ENCODE measurements at regions not wholly inside any gene's neighbourhood (a gene's known extent, or its start where the extent isn't known, plus 50 kb on each side); places are given as distances from the start of the nearest gene placed in this dataset.

- 100% methylated on average over 1 of the region's 1 CpG for WGBS
- Histone ChIP-seq H3K36me3 (ENCODE audit: control insufficient read depth in 4 of 4, insufficient read depth in 3 of 4, low read depth in 1 of 4, low read length in 3 of 4) (no peaks in the 10 kb centered on the region), H3K27me3 (ENCODE audit: control insufficient read depth in 4 of 4, insufficient read depth in 4 of 4, low read length in 3 of 4) (no peaks in the 10 kb centered on the region), H3K27ac (ENCODE audit: low read depth in 1 of 2, low read length in 2 of 2) (no peak overlapping the region), H3K9me3 (ENCODE audit: control insufficient read depth in 4 of 4, low read length in 3 of 4) (peaks cover 0 to 2% (median 0%) of the 10 kb centered on the region in 4 donors), H3K9ac (ENCODE audit: low read depth in 1 of 2, low read length in 2 of 2) (no peak overlapping the region), H3K4me3 (ENCODE audit: low read depth in 1 of 3, low read length in 3 of 3) (no peak overlapping the region), H3K4me1 (ENCODE audit: control insufficient read depth in 4 of 4, insufficient read depth in 4 of 4, low read length in 3 of 4) (peaks cover 0 to 4% (median 2%) of the 10 kb centered on the region in 4 donors)
- TF ChIP-seq YY1 (IDR thresholded peaks at IDR 0.05) (no peak), RXRA (IDR thresholded peaks at IDR 0.05) (no peak), HNF4A (conservative IDR thresholded peaks at IDR 0.05) (no peak), REST (IDR thresholded peaks at IDR 0.05) (no peak), RAD21 (IDR thresholded peaks at IDR 0.05) (no peak), FOXA2 (IDR thresholded peaks at IDR 0.05) (no peak), JUND (IDR thresholded peaks at IDR 0.05) (no peak), EGR1 (IDR thresholded peaks at IDR 0.05; ENCODE audit: low read depth in 2 of 2) (no peak), GABPA (IDR thresholded peaks at IDR 0.05 in 1 of 2, conservative IDR thresholded peaks at IDR 0.05 in 1 of 2) (no peak), ZBTB33 (IDR thresholded peaks at IDR 0.05) (no peak), HNF4G (IDR thresholded peaks at IDR 0.05) (no peak)
- TF ChIP-seq, protein P1, sequence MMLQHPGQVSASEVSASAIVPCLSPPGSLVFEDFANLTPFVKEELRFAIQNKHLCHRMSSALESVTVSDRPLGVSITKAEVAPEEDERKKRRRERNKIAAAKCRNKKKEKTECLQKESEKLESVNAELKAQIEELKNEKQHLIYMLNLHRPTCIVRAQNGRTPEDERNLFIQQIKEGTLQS (IDR thresholded peaks at IDR 0.05), result no peak
- DNase-seq (ENCODE audit: low spot score), result no peak
Observed at GRCh38 chrX:39709364-39709763, 388.4 kb downstream of the BCOR start.

GRCh38 chrX:39709812-39710211 is 387.9 kb downstream of the BCOR start:
- H3K36me3 ChIP-seq (ENCODE audit: control insufficient read depth in 4 of 4, insufficient read depth in 3 of 4, low read depth in 1 of 4, low read length in 3 of 4), result no peaks in the 10 kb centered on the region
- no peak overlapping the region for H3K4me3 ChIP-seq (ENCODE audit: low read depth in 1 of 3, low read length in 3 of 3)
- 100% methylated on average over 2 of the region's 2 CpGs for WGBS
- peaks cover 0 to 4% (median under 1%) of the 10 kb centered on the region in 4 donors for H3K4me1 ChIP-seq (ENCODE audit: control insufficient read depth in 4 of 4, insufficient read depth in 4 of 4, low read length in 3 of 4)
- no peak for DNase-seq (ENCODE audit: low spot score)
- no peak overlapping the region for H3K9ac ChIP-seq (ENCODE audit: low read depth in 1 of 2, low read length in 2 of 2)
- H3K9me3 ChIP-seq (ENCODE audit: control insufficient read depth in 4 of 4, low read length in 3 of 4), result peaks cover 0 to 2% (median 0%) of the 10 kb centered on the region in 4 donors
- H3K27me3 ChIP-seq (ENCODE audit: control insufficient read depth in 4 of 4, insufficient read depth in 4 of 4, low read length in 3 of 4), result no peaks in the 10 kb centered on the region
- TF ChIP-seq TAF1 (conservative IDR thresholded peaks at IDR 0.05), result no peak
- no peak overlapping the region for H3K27ac ChIP-seq (ENCODE audit: low read depth in 1 of 2, low read length in 2 of 2)

DNA sequence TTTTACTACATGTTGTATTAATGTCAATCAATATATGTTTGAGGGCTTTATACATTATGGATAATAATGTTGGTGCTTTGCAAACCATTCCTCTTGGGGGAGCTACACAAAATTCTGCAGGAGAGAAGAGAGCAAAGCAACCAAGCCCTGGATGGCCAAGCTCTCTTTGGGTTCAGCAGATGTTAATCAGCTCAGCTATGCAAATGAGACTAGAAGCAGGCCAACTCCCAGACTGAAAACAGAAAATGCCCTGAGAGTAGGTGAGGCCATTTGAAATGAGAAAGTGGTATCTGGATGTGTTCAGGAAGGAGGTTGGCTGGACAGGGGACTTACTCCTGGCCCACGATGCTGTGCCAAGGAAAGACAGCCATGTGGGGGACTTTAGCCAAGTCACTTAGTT is 387.0 kb downstream of the BCOR start:
- no peak overlapping the region for H3K4me3 ChIP-seq (ENCODE audit: low read depth in 1 of 3, low read length in 3 of 3)
- H3K36me3 ChIP-seq (ENCODE audit: control insufficient read depth in 4 of 4, insufficient read depth in 3 of 4, low read depth in 1 of 4, low read length in 3 of 4), result no peaks in the 10 kb centered on the region
- H3K4me1 ChIP-seq (ENCODE audit: control insufficient read depth in 4 of 4, insufficient read depth in 4 of 4, low read length in 3 of 4), result no peaks in the 10 kb centered on the region
- no peak overlapping the region for H3K27ac ChIP-seq (ENCODE audit: low read depth in 1 of 2, low read length in 2 of 2)
- H3K9me3 ChIP-seq (ENCODE audit: control insufficient read depth in 4 of 4, low read length in 3 of 4), result peaks cover 0 to 2% (median 0%) of the 10 kb centered on the region in 4 donors
- 92% methylated on average over 1 of the region's 1 CpG for WGBS
- no peak for DNase-seq (ENCODE audit: low spot score)
- no peak overlapping the region for H3K9ac ChIP-seq (ENCODE audit: low read depth in 1 of 2, low read length in 2 of 2)
- TF ChIP-seq ZBTB33 (IDR thresholded peaks at IDR 0.05), result no peak
- TF ChIP-seq RAD21 (IDR thresholded peaks at IDR 0.05), result no peak
- TF ChIP-seq, protein P1 (IDR thresholded peaks at IDR 0.05), result no peak
- TF ChIP-seq SP1 (IDR thresholded peaks at IDR 0.05), result no peak
- TF ChIP-seq RXRA (IDR thresholded peaks at IDR 0.05), result no peak
- no peak for TF ChIP-seq HNF4A (conservative IDR thresholded peaks at IDR 0.05)
- no peak for TF ChIP-seq TAF1 (conservative IDR thresholded peaks at IDR 0.05)
- no peak for TF ChIP-seq NR2F2 (IDR thresholded peaks at IDR 0.05)
- no peaks in the 10 kb centered on the region for H3K27me3 ChIP-seq (ENCODE audit: control insufficient read depth in 4 of 4, insufficient read depth in 4 of 4, low read length in 3 of 4)
